ENCODE measurements at regions not wholly inside any gene's neighbourhood (a gene's known extent, or its start where the extent isn't known, plus 50 kb on each side); places are given as distances from the start of the nearest gene placed in this dataset.

GRCh38 chr15:69980341-69981059 is 117.2 kb downstream of the TLE3 start:
- TF ChIP-seq POLR2A (IDR thresholded peaks at IDR 0.05): no peak
- TF ChIP-seq CTCF (IDR thresholded peaks at IDR 0.05): no peak

Data from thyroid gland (tissue), 4 donors.